H9 (cell line): ENCODE measurements at regions not wholly inside any gene's neighbourhood (a gene's known extent, or its start where the extent isn't known, plus 50 kb on each side); places are given as distances from the start of the nearest gene placed in this dataset.

Experiments used
- DNase-seq: peaks from one replicate; pipeline ENCODE4 v3.0.0-alpha.2; 2017
- H2AFZ ChIP-seq: one replicate; pipeline ENCODE4 v1.6.1; 2013; ENCODE audit warnings: mild to moderate bottlenecking, low read length, control low read depth, moderate library complexity
- H2AK5ac ChIP-seq: 2 replicates; pipeline ENCODE4 v1.6.1; 2013; ENCODE audit warnings: low read length, control low read depth, mixed read lengths; ENCODE audit not compliant: insufficient read length
- H2BK120ac ChIP-seq: one replicate; pipeline ENCODE4 v1.6.1; 2013; ENCODE audit warnings: low read depth, mild to moderate bottlenecking, low read length, control low read depth, inconsistent platforms; ENCODE audit not compliant: poor library complexity, severe bottlenecking
- H2BK12ac ChIP-seq: 2 replicates; pipeline ENCODE4 v1.6.1; 2013; ENCODE audit warnings: low read length, control low read depth, mixed read lengths, low read depth; ENCODE audit not compliant: insufficient read length
- H2BK15ac ChIP-seq: 2 replicates; pipeline ENCODE4 v1.6.1; 2013; ENCODE audit warnings: low read depth, low read length, control low read depth
- H2BK20ac ChIP-seq: one replicate; pipeline ENCODE4 v1.6.1; 2013; ENCODE audit warnings: low read depth, mild to moderate bottlenecking, low read length, control low read depth, inconsistent platforms; ENCODE audit not compliant: poor library complexity, severe bottlenecking
- H2BK5ac ChIP-seq: 2 replicates; pipeline ENCODE4 v1.6.1; 2013; ENCODE audit warnings: low read length, control low read depth, mixed read lengths; ENCODE audit not compliant: insufficient read length
- H3K14ac ChIP-seq: 2 replicates; pipeline ENCODE4 v1.6.1; 2013; ENCODE audit warnings: low read length, control low read depth; ENCODE audit not compliant: insufficient read depth
- H3K18ac ChIP-seq: 2 replicates; pipeline ENCODE4 v1.6.1; 2013; ENCODE audit warnings: low read depth, mild to moderate bottlenecking, mixed read lengths, low read length, control low read depth; ENCODE audit not compliant: insufficient read length
- H3K23ac ChIP-seq: 2 replicates; pipeline ENCODE4 v1.6.1; 2013; ENCODE audit warnings: low read length, control low read depth, mixed read lengths, low read depth; ENCODE audit not compliant: insufficient read length
- H3K23me2 ChIP-seq: 2 replicates; pipeline ENCODE4 v1.6.1; 2013; ENCODE audit warnings: low read depth, mild to moderate bottlenecking, mixed read lengths, low read length, control low read depth; ENCODE audit not compliant: insufficient read length, poor library complexity, severe bottlenecking
- H3K27ac ChIP-seq: 2 replicates; pipeline ENCODE4 v1.5.1; 2013; ENCODE audit warnings: low read length, control low read depth, mixed read lengths, low read depth; ENCODE audit not compliant: insufficient read length
- H3K27me3 ChIP-seq: 2 replicates; pipeline ENCODE4 v1.6.1; 2013; ENCODE audit warnings: low read length, control low read depth, inconsistent platforms; ENCODE audit not compliant: insufficient read depth
- H3K4ac ChIP-seq: 2 replicates; pipeline ENCODE4 v1.6.1; 2013; ENCODE audit warnings: low read depth, mild to moderate bottlenecking, control low read depth, inconsistent platforms, low read length, moderate library complexity
- H3K4me1 ChIP-seq: 2 replicates; pipeline ENCODE4 v1.6.1; 2013; ENCODE audit warnings: low read length, control low read depth, inconsistent platforms; ENCODE audit not compliant: insufficient read depth
- H3K4me2 ChIP-seq: 2 replicates; pipeline ENCODE4 v1.6.1; 2013; ENCODE audit warnings: low read length, control low read depth, mixed read lengths; ENCODE audit not compliant: insufficient read length, insufficient read depth
- H3K56ac ChIP-seq: 2 replicates; pipeline ENCODE4 v1.6.1; 2013; ENCODE audit warnings: low read depth, mild to moderate bottlenecking, mixed read lengths, low read length, control low read depth; ENCODE audit not compliant: insufficient read length
- H3K79me1 ChIP-seq: 2 replicates; pipeline ENCODE4 v1.6.1; 2013; ENCODE audit warnings: low read depth, mild to moderate bottlenecking, moderate library complexity, low read length, control low read depth, inconsistent platforms; ENCODE audit not compliant: insufficient read depth, poor library complexity, severe bottlenecking
- H3K79me2 ChIP-seq: 2 replicates; pipeline ENCODE4 v1.6.1; 2013; ENCODE audit warnings: low read length, control low read depth, inconsistent platforms; ENCODE audit not compliant: insufficient read depth
- H3K9ac ChIP-seq: 2 replicates; pipeline ENCODE4 v1.6.1; 2013; ENCODE audit warnings: low read length, control low read depth, mixed read lengths; ENCODE audit not compliant: insufficient read length; ENCODE audit errors: extremely low read depth
- H3K9me3 ChIP-seq: one replicate; pipeline ENCODE4 v1.6.1; 2013; ENCODE audit warnings: low read depth, low read length, inconsistent platforms; ENCODE audit not compliant: control insufficient read depth
- H3T11ph ChIP-seq: one replicate; pipeline ENCODE4 v1.6.1; 2013; ENCODE audit warnings: mild to moderate bottlenecking, low read length, control low read depth, inconsistent platforms
- H4K20me1 ChIP-seq: one replicate; pipeline ENCODE4 v1.6.1; 2013; ENCODE audit not compliant: control insufficient read depth, insufficient read length, insufficient read depth
- H4K5ac ChIP-seq: 2 replicates; pipeline ENCODE4 v1.6.1; 2013; ENCODE audit warnings: low read depth, mild to moderate bottlenecking, mixed read lengths, low read length, control low read depth; ENCODE audit not compliant: insufficient read length
- H4K8ac ChIP-seq: replicated peaks from 2 replicates; pipeline ENCODE4 v1.6.1; 2013; ENCODE audit warnings: low read length, control low read depth, mixed read lengths, low read depth; ENCODE audit not compliant: insufficient read length
- H4K91ac ChIP-seq: 2 replicates; pipeline ENCODE4 v1.6.1; 2013; ENCODE audit warnings: low read depth, mild to moderate bottlenecking, moderate library complexity, mixed read lengths, low read length, control low read depth; ENCODE audit not compliant: insufficient read length
- H3K27ac Mint-ChIP-seq, 3 experiments: 2 replicates in 2 of 3; 3 replicates in 1 of 3; pipeline ENCODE4 v1.8.0; 2020 to 2021; ENCODE audit warnings: mixed read lengths in 3 of 3, mild to moderate bottlenecking in 1 of 3, moderate library complexity in 1 of 3
- H3K27me3 Mint-ChIP-seq: 2 replicates; pipeline ENCODE4 v1.8.0; 2021; ENCODE audit warnings: low read depth, mild to moderate bottlenecking, moderate library complexity, mixed read lengths
- H3K36me3 Mint-ChIP-seq, 3 experiments: 2 replicates in 2 of 3; 3 replicates in 1 of 3; pipeline ENCODE4 v1.8.0; 2020 to 2021; ENCODE audit warnings: low read depth in 3 of 3, mixed read lengths in 3 of 3; ENCODE audit not compliant: insufficient read depth in 1 of 3
- H3K4me1 Mint-ChIP-seq, 2 experiments: 2 replicates each; pipeline ENCODE4 v1.8.0; 2020; ENCODE audit warnings: mixed read lengths in 2 of 2
- H3K4me3 Mint-ChIP-seq, 2 experiments: 2 replicates in 1 of 2; 3 replicates in 1 of 2; pipeline ENCODE4 v1.8.0; 2020 to 2021; ENCODE audit warnings: mild to moderate bottlenecking in 2 of 2, mixed read lengths in 2 of 2, moderate library complexity in 1 of 2
- H3K9me3 Mint-ChIP-seq, 2 experiments: 2 replicates in 1 of 2; 3 replicates in 1 of 2; pipeline ENCODE4 v1.8.0; 2020; ENCODE audit warnings: mild to moderate bottlenecking in 2 of 2, mixed read lengths in 2 of 2, moderate library complexity in 1 of 2
- WGBS: extraction: QIAGEN DNeasy Blood & Tissue Kit; methylation state at CpG from one replicate; pipeline ENCODE4 v1.1.7; 2013; ENCODE audit warnings: missing lambda C conversion rate, low lambda C conversion rate, mixed read lengths; ENCODE audit not compliant: insufficient read length; ENCODE audit errors: extremely low coverage; 5-methylcytosine and 5-hydroxymethylcytosine counted together
- TF ChIP-seq, protein P1 (sequence below): fragments of 200-600 bp; sonication (generic); conservative IDR thresholded peaks from 3 replicates; pipeline ENCODE4 v1.8.0; 2021; ENCODE audit warnings: antibody characterized with exemption, mild to moderate bottlenecking

DNA sequence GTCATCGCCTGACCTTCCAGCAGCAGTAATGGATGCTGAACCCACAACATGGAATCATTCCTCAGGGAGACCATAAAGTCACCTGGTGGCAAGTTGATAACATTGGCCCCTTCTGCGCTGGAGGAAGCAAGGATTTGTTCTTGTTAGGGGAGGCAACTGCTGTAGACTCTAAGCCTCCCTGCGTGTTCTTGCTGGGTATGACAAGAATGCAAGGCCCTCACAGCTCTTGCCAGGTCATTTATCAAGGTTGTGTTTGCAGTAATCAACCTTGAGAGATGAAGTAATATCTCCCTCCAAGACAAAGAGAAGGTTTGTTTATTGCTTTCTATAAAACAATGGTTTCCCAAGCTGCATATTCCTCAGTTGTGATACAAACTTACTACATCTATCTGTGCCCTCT lies 80.9 kb downstream of the PERP start:
- Histone ChIP-seq H3K79me1 (no peaks in the 10 kb centered on the region), H4K20me1 (no peaks in the 10 kb centered on the region), H3K14ac (no peak overlapping the region), H2BK15ac (no peak overlapping the region), H2BK20ac (no peak overlapping the region), H3K23ac (no peak overlapping the region), H3K9ac (no peak overlapping the region), H3K4me1 (no peaks in the 10 kb centered on the region), H3K4ac (no peak overlapping the region), H3K27me3 (no peaks in the 10 kb centered on the region), H3K56ac (no peak overlapping the region), H2BK120ac (no peak overlapping the region), H3K18ac (no peak overlapping the region), H4K5ac (no peak overlapping the region), H4K8ac (no peak overlapping the region), H2AFZ (no peak overlapping the region), H2BK12ac (no peak overlapping the region), H3K23me2 (no peaks in the 10 kb centered on the region), H3K9me3 (no peaks in the 10 kb centered on the region), H3K27ac (no peak overlapping the region), H2BK5ac (no peak overlapping the region), H3K4me2 (no peak overlapping the region), H3T11ph (no peak overlapping the region), H3K79me2 (no peaks in the 10 kb centered on the region), H2AK5ac (no peak overlapping the region), H4K91ac (no peak overlapping the region)
- Mint-ChIP-seq H3K9me3 (no peaks in the 10 kb centered on the region), H3K4me3 (no peak overlapping the region), H3K4me1 (no peaks in the 10 kb centered on the region), H3K27me3 (peaks cover 2% of the 10 kb centered on the region), H3K36me3 (no peaks in the 10 kb centered on the region), H3K27ac (no peak overlapping the region)
- TF ChIP-seq, protein P1, sequence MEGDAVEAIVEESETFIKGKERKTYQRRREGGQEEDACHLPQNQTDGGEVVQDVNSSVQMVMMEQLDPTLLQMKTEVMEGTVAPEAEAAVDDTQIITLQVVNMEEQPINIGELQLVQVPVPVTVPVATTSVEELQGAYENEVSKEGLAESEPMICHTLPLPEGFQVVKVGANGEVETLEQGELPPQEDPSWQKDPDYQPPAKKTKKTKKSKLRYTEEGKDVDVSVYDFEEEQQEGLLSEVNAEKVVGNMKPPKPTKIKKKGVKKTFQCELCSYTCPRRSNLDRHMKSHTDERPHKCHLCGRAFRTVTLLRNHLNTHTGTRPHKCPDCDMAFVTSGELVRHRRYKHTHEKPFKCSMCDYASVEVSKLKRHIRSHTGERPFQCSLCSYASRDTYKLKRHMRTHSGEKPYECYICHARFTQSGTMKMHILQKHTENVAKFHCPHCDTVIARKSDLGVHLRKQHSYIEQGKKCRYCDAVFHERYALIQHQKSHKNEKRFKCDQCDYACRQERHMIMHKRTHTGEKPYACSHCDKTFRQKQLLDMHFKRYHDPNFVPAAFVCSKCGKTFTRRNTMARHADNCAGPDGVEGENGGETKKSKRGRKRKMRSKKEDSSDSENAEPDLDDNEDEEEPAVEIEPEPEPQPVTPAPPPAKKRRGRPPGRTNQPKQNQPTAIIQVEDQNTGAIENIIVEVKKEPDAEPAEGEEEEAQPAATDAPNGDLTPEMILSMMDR, result no peak
- no peak for DNase-seq
- no CpG with 5 or more reads among the region's 3 CpGs for WGBS
